ENCODE measurements at regions not wholly inside any gene's neighbourhood (a gene's known extent, or its start where the extent isn't known, plus 50 kb on each side); places are given as distances from the start of the nearest gene placed in this dataset.
"Not testable (repeated sequence)": the region's sequence is repeated elsewhere in the genome, so short reads cannot be mapped to it uniquely, and the experiment has no call there.

GRCh38 chr6:11961923-11962322, 50.2 kb upstream of the HIVEP1 start:
- intact Hi-C loops (cut with micrococcal nuclease): no loop called here

GRCh38 chr6:11960909-11961779, 51.0 kb upstream of the HIVEP1 start:
- intact Hi-C loops (cut with micrococcal nuclease): no loop called here

- intact Hi-C loops (cut with micrococcal nuclease): no loop called here
These were observed 55.3 kb upstream of the HIVEP1 start for GRCh38 chr6:11956781-11957180.

DNA sequence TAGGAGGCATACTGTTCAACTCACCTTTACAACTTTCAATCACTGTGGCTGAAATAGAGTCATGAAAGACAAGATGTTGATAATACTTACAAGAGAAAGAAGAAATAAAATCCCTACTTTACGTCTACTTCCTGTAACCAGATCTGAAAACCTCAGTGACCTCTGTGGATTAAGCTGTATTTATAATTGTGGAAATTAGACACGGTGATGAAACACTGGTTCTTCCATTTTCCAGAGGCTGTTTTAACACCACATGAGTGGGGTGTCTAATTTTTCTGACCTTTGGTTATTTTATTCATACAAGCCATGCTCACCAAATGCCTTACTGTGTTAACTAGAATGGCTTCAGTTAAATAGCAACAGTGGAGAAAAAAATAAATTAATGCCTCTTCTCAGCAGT, 58.5 kb upstream of the HIVEP1 start:
- intact Hi-C loops (cut with micrococcal nuclease): no loop called here

GRCh38 chr6:11952316-11952715, 59.8 kb upstream of the HIVEP1 start:
- intact Hi-C loops (cut with micrococcal nuclease): no loop called here

DNA sequence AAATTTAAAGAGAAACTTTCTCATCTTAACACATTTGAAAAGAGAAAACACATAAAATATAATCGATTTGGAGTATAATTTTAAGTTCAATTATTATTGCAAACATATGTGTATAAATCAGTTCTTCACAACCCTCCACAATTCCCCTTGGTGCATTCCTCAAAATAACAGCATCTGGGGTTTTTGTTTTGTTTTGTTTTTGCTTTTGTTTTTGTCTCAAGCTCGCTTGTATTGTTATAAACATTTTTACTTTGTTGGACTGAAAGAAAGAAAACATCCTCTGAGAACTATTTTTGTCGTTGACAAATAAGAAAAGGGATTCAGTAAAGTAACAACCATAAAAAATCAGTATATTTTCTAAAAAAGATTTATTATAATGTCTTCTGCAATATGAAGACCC, 60.2 kb upstream of the HIVEP1 start:
- intact Hi-C loops (cut with micrococcal nuclease): no loop called here

DNA sequence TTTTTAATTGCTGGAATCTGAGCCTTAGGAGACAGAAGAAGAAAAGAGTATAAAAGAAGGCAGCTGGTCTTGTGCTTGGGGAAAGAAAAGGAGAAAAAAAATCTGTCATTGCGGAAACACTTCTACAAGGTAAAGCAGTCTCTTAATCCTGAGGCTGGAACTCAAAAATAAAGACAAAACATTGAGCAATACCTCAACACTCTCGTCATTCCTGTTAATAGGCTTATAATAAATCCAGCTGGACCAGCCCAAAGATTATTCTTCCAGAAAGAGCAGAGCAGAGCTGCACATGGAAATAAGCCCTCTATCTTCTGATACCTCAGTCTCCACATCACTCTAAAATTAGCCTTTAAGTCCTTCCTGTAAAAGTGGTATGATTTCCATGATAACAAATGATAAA, 62.0 kb upstream of the HIVEP1 start:
- intact Hi-C loops (cut with micrococcal nuclease): no loop called here

DNA sequence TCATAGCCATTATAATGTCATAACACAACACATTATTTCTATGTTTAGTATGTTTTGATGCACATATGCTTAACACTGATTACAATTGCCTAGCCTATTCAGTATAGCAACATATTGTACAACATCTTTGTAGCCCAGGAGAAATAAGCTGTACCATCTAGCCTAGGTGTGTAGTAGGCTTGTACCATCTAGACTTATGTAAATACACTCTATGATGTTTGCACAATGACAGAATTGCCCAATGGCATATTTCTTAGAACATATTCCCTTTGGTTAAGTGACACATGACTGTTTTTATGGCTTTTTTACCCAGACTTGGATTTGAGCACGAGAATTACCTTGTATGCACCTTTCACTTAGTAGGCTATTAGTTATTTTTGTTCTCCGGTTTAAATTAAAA, 64.5 kb upstream of the HIVEP1 start:
- intact Hi-C loops (cut with micrococcal nuclease): no loop called here

GRCh38 chr6:11947063-11947462, 65.0 kb upstream of the HIVEP1 start:
- intact Hi-C loops (cut with micrococcal nuclease): no loop called here

DNA sequence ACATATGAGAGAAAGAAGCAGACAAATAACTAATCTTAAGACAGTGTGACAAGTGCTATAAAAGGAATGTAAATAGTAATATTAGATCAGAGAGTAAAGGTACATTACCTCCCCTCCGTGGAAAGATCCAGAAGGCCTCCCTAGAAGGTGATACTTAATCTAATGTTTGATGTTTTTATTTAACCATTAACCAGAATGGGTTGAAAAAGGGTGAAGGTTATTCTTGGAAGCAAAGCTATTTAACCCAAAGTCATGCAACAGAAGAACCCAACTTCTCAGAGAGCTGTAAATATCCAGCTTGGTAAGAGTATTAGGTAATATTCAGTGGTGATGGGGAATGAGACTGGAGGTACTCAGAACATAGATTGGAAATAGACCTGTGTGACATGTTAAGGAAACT, 68.0 kb upstream of the HIVEP1 start:
- intact Hi-C loops (cut with micrococcal nuclease): no loop called here

- intact Hi-C loops (cut with micrococcal nuclease): no loop called here
These were observed 69.1 kb upstream of the HIVEP1 start for GRCh38 chr6:11943060-11943459.

DNA sequence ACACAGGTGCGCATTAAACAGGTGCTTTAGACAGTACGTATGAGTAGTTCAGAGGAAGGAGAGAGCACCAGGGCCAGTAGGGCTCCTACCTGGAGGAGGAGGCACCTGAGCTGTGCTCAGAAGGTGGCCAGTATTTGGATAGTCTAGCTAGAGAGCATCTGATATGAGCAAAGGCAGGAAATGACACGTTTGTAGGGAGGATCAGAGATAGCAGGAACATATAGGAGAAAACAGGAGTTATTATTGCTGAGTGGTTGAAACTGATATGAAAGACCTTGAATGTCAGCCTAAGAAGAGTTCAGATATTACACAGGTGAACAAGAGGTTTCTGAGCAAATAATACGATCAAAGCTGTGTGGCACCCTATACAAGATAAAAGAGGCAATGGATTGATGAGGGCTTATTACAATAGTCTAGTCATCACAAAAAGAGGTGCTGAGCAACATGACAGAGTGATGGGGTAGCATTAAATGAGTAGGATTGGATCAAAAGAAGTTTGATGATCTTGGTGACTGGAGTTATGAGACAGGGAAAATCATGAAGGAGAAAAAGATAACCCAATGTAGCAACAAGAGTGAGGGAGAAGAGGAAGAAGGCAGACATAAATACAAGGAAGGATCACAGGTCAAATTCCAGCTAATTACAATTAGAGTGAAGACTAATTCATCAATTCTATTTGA, 69.8 kb upstream of the HIVEP1 start:
- intact Hi-C loops (cut with micrococcal nuclease): no loop called here

GRCh38 chr6:11940532-11941166, 71.5 kb upstream of the HIVEP1 start:
- intact Hi-C loops (cut with micrococcal nuclease): not testable (repeated sequence)

DNA sequence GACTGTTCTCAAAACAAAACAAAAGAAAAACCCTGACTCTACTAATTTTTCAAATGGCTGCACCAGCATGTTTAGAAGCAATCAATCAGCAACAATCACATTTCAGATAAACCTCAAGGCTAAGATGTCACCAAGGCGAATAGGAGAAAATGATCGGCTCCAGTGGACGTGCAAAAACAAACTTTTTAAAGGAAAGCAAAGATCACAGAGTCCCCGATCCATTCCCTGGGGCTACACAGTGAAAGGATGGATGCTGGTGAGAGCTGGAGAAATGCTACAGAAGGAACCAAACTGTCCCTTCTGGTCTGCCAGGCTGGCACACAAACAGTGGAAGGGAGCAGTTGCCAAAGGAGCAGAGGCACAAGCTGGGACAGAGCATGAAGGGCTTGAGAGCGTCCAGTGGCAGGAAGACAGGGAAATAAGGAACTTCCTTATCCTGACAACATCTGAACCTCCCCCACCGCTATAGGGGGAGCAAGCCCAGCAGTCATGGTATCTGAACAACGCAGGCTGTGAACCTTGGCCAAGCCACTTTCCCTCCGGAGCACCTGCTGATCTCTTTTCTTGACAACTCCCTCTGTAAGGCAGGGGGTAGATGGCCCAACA, 73.7 kb upstream of the HIVEP1 start:
- intact Hi-C loops (cut with micrococcal nuclease): no loop called here

DNA sequence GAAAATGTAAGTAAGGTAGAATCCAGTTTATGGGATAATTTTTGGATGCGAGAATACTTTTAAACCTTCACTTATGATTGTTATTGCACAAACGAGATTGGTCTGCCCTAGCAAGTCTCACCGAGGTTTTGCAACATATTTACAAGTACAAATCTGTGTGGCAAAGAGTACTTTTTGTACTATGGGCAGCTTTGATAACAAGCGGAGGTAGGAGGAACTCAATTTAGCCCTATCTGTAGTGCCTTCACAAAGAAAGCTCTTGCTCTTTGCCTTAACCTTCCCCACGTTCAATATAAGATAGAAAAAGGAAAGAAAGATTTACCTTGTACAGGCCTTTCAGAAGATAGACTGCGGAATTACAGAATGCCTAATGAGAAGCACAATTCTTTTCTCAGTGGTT, 77.5 kb upstream of the HIVEP1 start:
- intact Hi-C loops (cut with micrococcal nuclease): no loop called here

DNA sequence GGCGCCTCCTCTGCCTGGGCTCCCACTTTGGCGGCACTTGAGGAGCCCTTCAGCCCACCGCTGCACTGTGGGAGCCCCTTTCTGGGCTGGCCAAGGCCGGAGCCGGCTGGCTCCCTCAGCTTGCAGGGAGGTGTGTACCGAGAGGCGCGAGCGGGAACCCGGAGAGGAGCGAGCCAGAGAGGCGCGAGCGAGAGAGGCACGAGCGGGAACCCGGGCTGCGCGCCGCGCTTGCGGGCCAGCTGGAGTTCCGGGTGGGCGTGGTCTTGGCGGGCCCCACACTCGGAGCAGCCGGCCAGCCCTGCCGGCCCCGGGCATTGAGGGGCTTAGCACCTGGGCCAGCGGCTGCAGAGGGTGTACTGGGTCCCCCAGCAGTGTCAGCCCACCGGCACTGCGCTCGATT, 79.2 kb upstream of the HIVEP1 start:
- intact Hi-C loops (cut with micrococcal nuclease): not testable (repeated sequence)

DNA sequence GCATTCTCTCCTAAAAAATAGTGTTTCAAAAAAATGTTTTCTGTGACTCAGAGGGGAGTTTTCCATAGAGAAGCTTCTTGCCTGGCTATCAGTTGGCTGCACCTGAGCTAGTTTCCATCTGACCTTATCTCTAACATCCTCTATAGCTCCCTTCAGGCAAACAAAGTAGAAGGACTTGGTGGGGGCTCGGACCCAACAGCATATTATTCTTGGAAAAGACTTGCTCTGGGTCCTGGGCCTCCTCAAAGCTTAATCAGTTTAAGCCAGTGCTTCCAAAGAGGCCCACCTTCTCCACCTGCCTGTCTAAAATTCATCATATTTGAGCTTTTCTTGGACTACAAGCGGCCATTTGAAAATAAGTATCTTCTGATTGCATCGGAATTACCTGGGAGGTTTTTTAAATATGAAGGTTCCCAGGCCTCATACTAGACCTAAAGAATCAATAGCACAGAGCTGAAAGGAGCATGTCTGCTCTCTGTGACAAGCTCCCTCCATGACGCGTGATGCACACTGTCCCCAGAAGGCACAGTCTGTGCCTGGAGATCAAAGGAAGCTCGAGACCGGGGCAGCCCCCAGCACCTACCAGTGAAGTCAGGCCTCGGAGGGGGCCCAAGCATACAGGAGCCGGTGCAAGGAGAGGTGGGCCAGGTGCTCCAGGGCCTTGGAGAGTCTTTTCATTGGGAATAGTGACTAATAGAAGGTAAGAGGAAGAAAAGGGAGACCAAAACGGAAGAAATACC, 80.6 kb upstream of the HIVEP1 start:
- intact Hi-C loops (cut with micrococcal nuclease): no loop called here

DNA sequence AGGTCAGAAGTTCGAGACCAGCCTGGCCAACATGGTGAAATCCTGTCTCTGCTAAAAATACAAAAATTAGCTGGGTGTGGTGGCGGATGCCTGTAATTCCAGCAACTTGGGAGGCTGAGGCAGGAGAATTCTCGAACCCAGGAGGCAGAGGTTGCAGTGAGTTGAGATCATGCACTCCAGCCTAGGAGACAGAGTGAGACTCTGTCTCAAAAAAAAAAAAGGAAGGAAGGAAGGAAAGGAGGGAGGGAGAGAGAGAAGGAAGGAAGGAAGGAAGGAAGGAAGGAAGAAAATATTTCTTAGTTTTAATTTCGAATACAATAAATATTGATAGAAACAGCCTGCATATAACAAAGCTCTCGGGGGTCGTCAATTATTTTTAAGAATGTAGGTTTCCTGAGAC, 81.3 kb upstream of the HIVEP1 start:
- intact Hi-C loops (cut with micrococcal nuclease): not testable (repeated sequence)

- intact Hi-C loops (cut with micrococcal nuclease): no loop called here
These were observed 81.9 kb upstream of the HIVEP1 start for GRCh38 chr6:11930240-11930639.

- intact Hi-C loops (cut with micrococcal nuclease): no loop called here
These were observed 82.8 kb upstream of the HIVEP1 start for GRCh38 chr6:11929241-11929835.

Data from T-helper 1 cell treated with Interleukin-12 subunit alpha and Interleukin-12 subunit beta and Interleukin-4 antibody, amounts not matched to agents 30 ng/mL and 1 ng/mL, for 36 hours (primary cell).